ENCODE measurements at regions not wholly inside any gene's neighbourhood (a gene's known extent, or its start where the extent isn't known, plus 50 kb on each side); places are given as distances from the start of the nearest gene placed in this dataset.

DNA sequence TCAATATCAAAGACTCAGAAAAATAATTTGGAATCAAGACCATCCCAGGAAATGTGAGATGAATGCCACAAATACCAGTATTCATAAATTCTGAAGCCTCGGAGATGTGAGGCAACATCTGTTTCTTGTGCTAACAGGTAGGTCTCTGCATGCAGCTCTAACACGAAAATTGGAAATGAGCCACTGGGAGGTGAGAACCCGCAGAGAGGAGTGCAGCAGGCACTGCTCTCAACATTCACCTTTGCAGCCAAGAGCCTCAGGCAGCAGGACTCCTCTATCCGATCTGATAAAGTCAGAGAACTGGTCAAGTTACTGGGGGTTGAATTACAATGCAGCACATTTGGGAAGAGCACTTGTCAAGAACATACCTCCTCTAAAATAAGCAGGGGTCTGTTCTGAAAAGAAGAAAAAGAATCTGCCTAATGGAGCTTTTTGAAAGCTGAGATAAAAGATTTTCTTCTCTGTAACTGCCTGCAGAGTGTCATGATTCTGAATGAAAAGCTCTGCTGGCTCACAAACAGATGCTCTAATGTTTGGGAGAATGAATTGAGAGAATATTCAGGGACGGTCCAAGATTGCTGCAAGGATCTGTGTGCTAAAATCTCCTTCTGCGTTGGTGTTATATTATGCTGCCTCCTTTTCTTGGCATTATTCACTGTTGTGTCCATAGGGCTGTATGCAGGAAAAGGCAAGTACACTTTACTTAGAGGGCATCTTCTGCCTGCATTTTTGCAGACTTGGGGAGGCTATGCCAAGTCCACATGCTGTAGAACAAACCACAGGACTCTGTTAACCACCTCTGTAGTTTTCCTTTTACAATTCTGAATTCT lies 209.6 kb upstream of the KRR1 start:
- FAIRE-seq: no peak
- DNase-seq (ENCODE audit: insufficient read length, low spot score): no peak
- TF ChIP-seq, protein P1, sequence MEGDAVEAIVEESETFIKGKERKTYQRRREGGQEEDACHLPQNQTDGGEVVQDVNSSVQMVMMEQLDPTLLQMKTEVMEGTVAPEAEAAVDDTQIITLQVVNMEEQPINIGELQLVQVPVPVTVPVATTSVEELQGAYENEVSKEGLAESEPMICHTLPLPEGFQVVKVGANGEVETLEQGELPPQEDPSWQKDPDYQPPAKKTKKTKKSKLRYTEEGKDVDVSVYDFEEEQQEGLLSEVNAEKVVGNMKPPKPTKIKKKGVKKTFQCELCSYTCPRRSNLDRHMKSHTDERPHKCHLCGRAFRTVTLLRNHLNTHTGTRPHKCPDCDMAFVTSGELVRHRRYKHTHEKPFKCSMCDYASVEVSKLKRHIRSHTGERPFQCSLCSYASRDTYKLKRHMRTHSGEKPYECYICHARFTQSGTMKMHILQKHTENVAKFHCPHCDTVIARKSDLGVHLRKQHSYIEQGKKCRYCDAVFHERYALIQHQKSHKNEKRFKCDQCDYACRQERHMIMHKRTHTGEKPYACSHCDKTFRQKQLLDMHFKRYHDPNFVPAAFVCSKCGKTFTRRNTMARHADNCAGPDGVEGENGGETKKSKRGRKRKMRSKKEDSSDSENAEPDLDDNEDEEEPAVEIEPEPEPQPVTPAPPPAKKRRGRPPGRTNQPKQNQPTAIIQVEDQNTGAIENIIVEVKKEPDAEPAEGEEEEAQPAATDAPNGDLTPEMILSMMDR (IDR thresholded peaks at IDR 0.05; ENCODE audit: insufficient read depth, missing control alignments): no peak

DNA sequence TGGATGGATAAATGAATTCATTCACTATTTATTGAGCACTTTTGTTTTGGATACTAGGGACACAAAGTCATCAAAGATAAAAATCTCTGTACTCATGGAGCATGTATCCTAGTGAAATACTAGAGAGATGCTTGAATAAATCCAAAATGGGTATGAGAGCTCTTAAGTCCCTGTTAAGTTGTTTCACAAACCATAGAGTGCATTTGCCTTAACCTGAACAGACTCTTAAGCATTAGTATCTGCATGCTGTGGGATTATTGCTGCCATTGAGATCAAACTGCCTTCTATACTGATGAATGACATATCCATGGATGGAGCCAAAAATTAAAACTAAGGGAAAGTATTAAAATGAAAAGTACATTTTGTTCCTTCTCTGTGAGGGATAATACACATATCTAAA lies 206.5 kb upstream of the KRR1 start:
- FAIRE-seq: no peak
- DNase-seq (ENCODE audit: insufficient read length, low spot score): no peak
- TF ChIP-seq, protein P1 (IDR thresholded peaks at IDR 0.05; ENCODE audit: insufficient read depth, missing control alignments): no peak

DNA sequence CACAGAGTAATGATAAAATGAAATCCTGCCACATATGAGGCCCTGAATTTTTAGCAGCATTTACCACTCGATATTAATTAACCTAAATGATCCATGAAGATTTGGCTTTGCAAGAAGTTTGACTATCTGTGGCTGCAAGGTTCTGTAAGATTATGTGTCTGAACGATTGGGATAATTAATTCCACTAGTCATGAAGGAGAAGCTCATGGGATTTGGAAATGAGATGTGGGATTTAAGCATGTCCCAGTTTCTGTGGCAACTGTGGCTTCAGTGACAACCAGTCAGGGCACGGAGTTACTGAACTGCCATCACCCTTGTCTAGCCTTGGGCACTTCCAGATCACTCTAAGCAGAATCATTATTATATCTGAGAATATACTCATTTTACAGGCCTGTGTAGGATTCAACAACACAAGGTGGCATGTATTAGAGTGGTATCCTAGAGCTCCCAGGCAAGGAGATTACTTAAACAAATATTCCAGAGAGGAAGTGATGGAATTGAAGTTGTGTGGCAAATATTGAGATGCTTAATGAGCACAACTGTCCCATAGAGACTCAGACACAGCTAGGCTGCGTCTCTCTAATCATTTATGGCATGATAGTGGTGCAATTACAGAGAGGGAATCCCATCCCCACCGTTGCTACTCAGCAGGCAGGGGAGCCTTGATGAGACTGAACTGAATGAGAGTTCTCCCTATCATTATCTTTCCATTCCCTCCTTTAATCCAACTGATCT lies 205.0 kb upstream of the KRR1 start:
- TF ChIP-seq, protein P1 (IDR thresholded peaks at IDR 0.05; ENCODE audit: insufficient read depth, missing control alignments): no peak
- FAIRE-seq (no peak), DNase-seq (ENCODE audit: insufficient read length, low spot score) (no peak)

DNA sequence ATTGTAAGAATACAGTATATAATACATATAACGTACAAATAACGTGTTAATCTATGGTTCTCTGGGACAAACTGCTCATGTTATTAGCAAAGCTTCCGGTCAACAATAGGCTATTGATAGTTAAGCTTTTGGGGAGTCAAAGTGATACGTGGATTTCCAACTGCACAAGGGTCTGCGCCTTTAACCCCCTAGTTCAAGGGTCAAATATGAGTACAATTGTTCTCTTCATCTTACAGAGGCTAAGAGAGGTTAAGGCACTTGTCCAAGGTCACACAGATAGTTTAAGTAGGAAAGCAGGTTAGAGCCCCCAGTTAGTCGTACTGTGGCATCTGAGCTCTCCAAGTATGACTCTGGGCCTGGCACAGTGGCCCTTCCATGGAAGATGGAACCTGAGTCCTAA lies 204.3 kb upstream of the KRR1 start:
- DNase-seq (ENCODE audit: insufficient read length, low spot score): no peak
- TF ChIP-seq, protein P1 (IDR thresholded peaks at IDR 0.05; ENCODE audit: insufficient read depth, missing control alignments): no peak
- FAIRE-seq: no peak

DNA sequence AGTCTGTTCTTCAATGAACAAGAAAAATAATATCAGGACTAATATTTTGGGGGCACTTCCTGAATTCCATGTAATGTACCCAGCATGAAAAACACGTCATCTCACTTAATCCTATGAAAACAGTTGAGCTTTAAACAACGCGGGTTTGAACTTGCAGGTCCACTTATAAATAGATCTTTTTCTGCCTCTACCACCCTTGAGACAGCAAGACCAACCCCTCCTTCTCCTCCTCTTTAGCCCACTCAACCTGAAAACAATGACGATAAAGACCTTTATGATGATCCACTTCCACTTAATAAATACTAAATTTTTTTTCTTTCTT lies 203.9 kb upstream of the KRR1 start:
- DNase-seq (ENCODE audit: insufficient read length, low spot score) (no peak), FAIRE-seq (no peak)
- TF ChIP-seq, protein P1 (IDR thresholded peaks at IDR 0.05; ENCODE audit: insufficient read depth, missing control alignments): no peak

DNA sequence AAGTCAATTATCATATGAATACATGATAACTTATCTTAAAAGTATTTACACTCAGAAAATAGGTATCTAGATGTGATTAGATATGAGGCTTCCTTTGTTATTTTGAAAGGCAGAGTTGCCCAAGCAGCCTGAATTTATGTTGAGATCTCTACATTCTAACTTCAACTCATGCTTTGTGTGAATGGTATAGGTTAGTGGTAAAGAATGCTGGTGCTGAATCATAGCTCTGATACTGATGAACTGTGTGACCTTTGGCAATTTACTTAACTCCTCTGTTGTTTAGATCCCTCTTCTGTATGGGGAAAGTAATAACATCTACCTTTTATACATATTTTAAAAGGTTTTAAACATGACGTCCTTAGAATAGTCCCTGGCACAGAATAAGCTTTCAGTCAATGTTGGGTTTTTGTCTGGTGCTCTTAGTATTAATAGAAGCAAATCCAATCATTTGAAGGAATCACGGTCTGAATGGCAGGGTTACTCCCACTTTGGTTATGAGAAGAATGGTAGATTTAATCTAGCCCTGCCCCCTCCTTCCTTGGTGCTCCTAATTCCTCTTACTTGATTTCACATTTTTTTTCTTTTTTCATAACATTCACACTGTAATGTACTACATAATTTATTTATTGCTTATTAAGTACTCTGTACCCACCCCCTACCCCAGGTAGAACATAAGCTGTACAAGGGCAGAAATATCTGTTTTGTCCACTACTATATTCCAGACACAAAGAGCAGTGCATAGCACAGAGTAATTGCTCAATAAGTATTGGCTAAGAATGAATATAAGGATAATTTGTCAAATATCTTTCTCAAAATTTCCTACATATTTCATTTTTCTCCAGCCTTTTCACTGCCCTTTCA lies 203.3 kb upstream of the KRR1 start:
- DNase-seq (ENCODE audit: insufficient read length, low spot score) (no peak), FAIRE-seq (no peak)
- TF ChIP-seq, protein P1 (IDR thresholded peaks at IDR 0.05; ENCODE audit: insufficient read depth, missing control alignments): no peak
